CD14-positive monocyte (primary cell): ENCODE measurements at regions not wholly inside any gene's neighbourhood (a gene's known extent, or its start where the extent isn't known, plus 50 kb on each side); places are given as distances from the start of the nearest gene placed in this dataset.

ENCODE experiments used
- DNase-seq, 3 donors: peaks; one replicate each; pipeline ENCODE4 v3.0.0-alpha.2; 2011 to 2022
- H2AFZ ChIP-seq: 2 replicates; pipeline ENCODE4 v1.6.0; 2012; ENCODE audit warnings: mild to moderate bottlenecking, low read depth, low read length, inconsistent platforms; ENCODE audit not compliant: insufficient read depth, poor library complexity, severe bottlenecking
- H3K27ac ChIP-seq, 2 donors: 1 replicate in 1 of 2; 2 replicates in 1 of 2; pipeline ENCODE4 v1.5.1; 2012 to 2013; ENCODE audit warnings: low read length in 2 of 2, control low read depth in 1 of 2, inconsistent platforms in 1 of 2, low read depth in 1 of 2, mild to moderate bottlenecking in 1 of 2
- H3K27me3 ChIP-seq, 2 donors: one replicate each; pipeline versions ENCODE4 v1.6.0 to v1.6.1; 2011 to 2013; ENCODE audit warnings: low read length in 2 of 2; ENCODE audit not compliant: control insufficient read depth in 2 of 2, insufficient read depth in 2 of 2
- H3K36me3 ChIP-seq, 2 donors: replicated peaks in 1 of 2; 1 replicate in 1 of 2; 2 replicates in 1 of 2; pipeline versions ENCODE4 v1.5.1 to v1.6.1; 2012 to 2013; ENCODE audit warnings: low read length in 2 of 2, control low read depth in 1 of 2, inconsistent platforms in 1 of 2, mild to moderate bottlenecking in 1 of 2; ENCODE audit not compliant: insufficient read depth in 2 of 2, control insufficient read depth in 1 of 2
- H3K4me1 ChIP-seq, 2 donors: 1 replicate in 1 of 2; 2 replicates in 1 of 2; pipeline versions ENCODE4 v1.5.1 to v1.6.1; 2012 to 2013; ENCODE audit warnings: low read length in 2 of 2, control low read depth in 1 of 2, inconsistent platforms in 1 of 2, mild to moderate bottlenecking in 1 of 2, moderate library complexity in 1 of 2; ENCODE audit not compliant: insufficient read depth in 2 of 2, control insufficient read depth in 1 of 2
- H3K4me2 ChIP-seq: replicated peaks from 2 replicates; pipeline ENCODE3; 2012; ENCODE audit warnings: low read length, moderate library complexity, mild to moderate bottlenecking; ENCODE audit not compliant: poor library complexity, severe bottlenecking; ENCODE audit errors: extremely low read depth
- H3K4me3 ChIP-seq, 3 experiments: fragments of 200-600 bp in 1 of 3; sonication (generic) in 1 of 3; replicated peaks in 1 of 3; 1 replicate in 2 of 3; 2 replicates in 1 of 3; pipeline ENCODE4 v1.5.1; 2011 to 2013; ENCODE audit warnings: low read length in 3 of 3, mild to moderate bottlenecking in 3 of 3, control low read depth in 2 of 3, low read depth in 2 of 3, inconsistent platforms in 1 of 3, moderate library complexity in 1 of 3
- H3K79me2 ChIP-seq: 2 replicates; pipeline ENCODE4 v1.6.0; 2012; ENCODE audit warnings: mild to moderate bottlenecking, control low read depth, inconsistent platforms, low read length, moderate library complexity; ENCODE audit not compliant: insufficient read depth
- H3K9ac ChIP-seq: 2 replicates; pipeline ENCODE4 v1.6.0; 2017; ENCODE audit warnings: low read length, mild to moderate bottlenecking; ENCODE audit not compliant: insufficient read depth, poor library complexity, severe bottlenecking
- H3K9me3 ChIP-seq, 2 donors: replicated peaks in 1 of 2; 1 replicate in 1 of 2; 2 replicates in 1 of 2; pipeline versions ENCODE4 v1.5.1 to v1.6.1; 2012 to 2013; ENCODE audit warnings: low read length in 2 of 2, control low read depth in 1 of 2; ENCODE audit not compliant: control insufficient read depth in 1 of 2, insufficient read depth in 1 of 2
- H4K20me1 ChIP-seq: 2 replicates; pipeline ENCODE4 v1.6.0; 2012; ENCODE audit warnings: mild to moderate bottlenecking, low read length, control low read depth, moderate library complexity; ENCODE audit not compliant: insufficient read depth
- H3K27ac Mint-ChIP-seq, 7 donors: one replicate each; pipeline ENCODE4 v1.8.0; 2020; ENCODE audit warnings: mild to moderate bottlenecking in 7 of 7, mixed read lengths in 7 of 7, moderate library complexity in 6 of 7, inconsistent platforms in 2 of 7
- H3K27me3 Mint-ChIP-seq, 3 donors: one replicate each; pipeline ENCODE4 v1.8.0; 2021 to 2022; ENCODE audit warnings: low read depth in 3 of 3, mild to moderate bottlenecking in 3 of 3, mixed read lengths in 3 of 3, moderate library complexity in 3 of 3, inconsistent platforms in 1 of 3
- H3K36me3 Mint-ChIP-seq, 2 donors: one replicate each; pipeline ENCODE4 v1.8.0; 2020; ENCODE audit warnings: mixed read lengths in 2 of 2, inconsistent platforms in 1 of 2, mild to moderate bottlenecking in 1 of 2
- H3K4me1 Mint-ChIP-seq: one replicate; pipeline ENCODE4 v1.8.0; 2020; ENCODE audit warnings: mild to moderate bottlenecking, mixed read lengths
- H3K4me3 Mint-ChIP-seq, 2 donors: one replicate each; pipeline ENCODE4 v1.8.0; 2020; ENCODE audit warnings: mild to moderate bottlenecking in 2 of 2, mixed read lengths in 2 of 2, moderate library complexity in 1 of 2
- H3K9me3 Mint-ChIP-seq, 7 donors: one replicate each; pipeline ENCODE4 v1.8.0; 2020 to 2022; ENCODE audit warnings: mixed read lengths in 7 of 7, mild to moderate bottlenecking in 6 of 7, moderate library complexity in 6 of 7, inconsistent platforms in 2 of 7
- CTCF ChIP-seq: fragments of 200-600 bp; IDR thresholded peaks from one replicate; pipeline ENCODE4 v1.8.0; 2022; ENCODE audit warnings: antibody characterized with exemption, mild to moderate bottlenecking
- WGBS: methylation state at CpG from one replicate; pipeline ENCODE4 v1.1.5; 2013; ENCODE audit warnings: missing lambda C conversion rate; ENCODE audit not compliant: insufficient coverage; 5-methylcytosine and 5-hydroxymethylcytosine counted together
- intact Hi-C, 2 donors: fragments of 100-400 bp; cut with micrococcal nuclease; formaldehyde crosslinking; loops; one replicate each; pipeline versions ENCODE4 v1.15.0 to v1.15.1; 2023

GRCh38 chr13:64272681-64273080 lies 2857.0 kb upstream of the PCDH20 start:
- intact Hi-C loops = no loop called here
- H2AFZ ChIP-seq = no peak overlapping the region
- no peaks in the 10 kb centered on the region for H3K27me3 Mint-ChIP-seq
- H3K79me2 ChIP-seq = no peaks in the 10 kb centered on the region
- no peak for TF ChIP-seq CTCF
- H3K4me3 Mint-ChIP-seq = no peak overlapping the region
- no peak overlapping the region for H3K4me3 ChIP-seq
- H3K9ac ChIP-seq = no peak overlapping the region
- H3K4me1 Mint-ChIP-seq = no peaks in the 10 kb centered on the region
- no peak for DNase-seq
- H3K27me3 ChIP-seq = no peaks in the 10 kb centered on the region
- H3K9me3 Mint-ChIP-seq = peaks cover 0 to 10% (median 5%) of the 10 kb centered on the region in 7 donors
- H3K27ac ChIP-seq = no peak overlapping the region
- H3K9me3 ChIP-seq = peaks cover 0 to 13% of the 10 kb centered on the region in 2 donors
- WGBS = no CpG with 5 or more reads among the region's 1 CpG
- H3K4me2 ChIP-seq = no peak overlapping the region
- no peak overlapping the region for H3K27ac Mint-ChIP-seq
- no peaks in the 10 kb centered on the region for H3K4me1 ChIP-seq
- no peaks in the 10 kb centered on the region for H3K36me3 ChIP-seq
- no peaks in the 10 kb centered on the region for H4K20me1 ChIP-seq
- H3K36me3 Mint-ChIP-seq = no peaks in the 10 kb centered on the region

- Histone ChIP-seq H3K27me3 (no peaks in the 10 kb centered on the region), H2AFZ (no peak overlapping the region), H3K79me2 (no peaks in the 10 kb centered on the region), H3K9me3 (peaks cover 10 to 24% of the 10 kb centered on the region in 2 donors), H4K20me1 (no peaks in the 10 kb centered on the region), H3K36me3 (no peaks in the 10 kb centered on the region), H3K9ac (no peak overlapping the region), H3K4me1 (no peaks in the 10 kb centered on the region), H3K27ac (no peak overlapping the region), H3K4me2 (no peak overlapping the region), H3K4me3 (no peak overlapping the region)
- Mint-ChIP-seq H3K4me1 (no peaks in the 10 kb centered on the region), H3K9me3 (peaks cover 0 to 18% (median 12%) of the 10 kb centered on the region in 7 donors), H3K4me3 (no peak overlapping the region), H3K36me3 (no peaks in the 10 kb centered on the region), H3K27me3 (peaks cover 0 to 1% (median 0%) of the 10 kb centered on the region in 3 donors), H3K27ac (no peak overlapping the region)
- no peak for DNase-seq
- intact Hi-C loops = no loop called here
- no peak for TF ChIP-seq CTCF
These were observed 2850.4 kb upstream of the PCDH20 start for GRCh38 chr13:64266024-64266423.
